Body of pancreas (tissue), 4 donors: ENCODE measurements at regions not wholly inside any gene's neighbourhood (a gene's known extent, or its start where the extent isn't known, plus 50 kb on each side); places are given as distances from the start of the nearest gene placed in this dataset.

Experiments used
- ATAC-seq: fragments of 150-250 bp; one replicate; pipeline ENCODE4 v1.9.1; 2016
- DNase-seq, 4 donors: peaks; one replicate each; pipeline ENCODE4 v3.0.0-alpha.2; 2019
- H3K27ac ChIP-seq, 4 donors: fragments of 200-600 bp; sonication (generic); 1 replicate in 3 of 4; 2 replicates in 1 of 4; pipeline versions ENCODE4 v1.5.1 to v1.6.1; 2016 to 2019; ENCODE audit warnings: mild to moderate bottlenecking in 1 of 4, mixed read lengths in 1 of 4, moderate library complexity in 1 of 4
- H3K27me3 ChIP-seq, 2 donors: fragments of 200-600 bp; sonication (generic); one replicate each; pipeline ENCODE4 v1.6.0; 2016; ENCODE audit warnings: mild to moderate bottlenecking in 1 of 2
- H3K36me3 ChIP-seq, 2 donors: fragments of 200-600 bp; sonication (generic); replicated peaks in 1 of 2; 2 replicates each; pipeline ENCODE4 v1.5.1; 2016; ENCODE audit warnings: low read depth in 2 of 2; ENCODE audit not compliant: insufficient read depth in 1 of 2
- H3K4me1 ChIP-seq: fragments of 200-600 bp; sonication (generic); one replicate; pipeline ENCODE4 v1.6.0; 2016
- H3K4me3 ChIP-seq, 2 donors: fragments of 200-600 bp; sonication (generic); 1 replicate in 1 of 2; 2 replicates in 1 of 2; pipeline ENCODE4 v1.5.1; 2016 to 2019
- H3K9me3 ChIP-seq, 3 donors: fragments of 200-600 bp; sonication (generic); 1 replicate in 2 of 3; 2 replicates in 1 of 3; pipeline ENCODE4 v1.5.1; 2016
- CTCF ChIP-seq, 7 experiments: fragments of 450-650 bp in 4 of 7; fragments of 200-600 bp in 3 of 7; sonication (generic) in 3 of 7; IDR thresholded peaks; one replicate each; pipeline ENCODE4 v1.5.1; 2016 to 2019; ENCODE audit warnings: antibody characterized with exemption in 7 of 7
- POLR2A ChIP-seq, 3 donors: fragments of 450-650 bp; IDR thresholded peaks; one replicate each; pipeline ENCODE4 v1.6.1; 2016; ENCODE audit warnings: antibody characterized with exemption in 3 of 3, mild to moderate bottlenecking in 2 of 3
- WGBS, 2 donors: methylation state at CpG; one replicate each; pipeline ENCODE4 v1.1.5; 2017; 5-methylcytosine and 5-hydroxymethylcytosine counted together
- intact Hi-C: fragments of 100-400 bp; cut with DNase I; formaldehyde crosslinking; loops from one replicate; pipeline ENCODE4 v1.15.1; 2023

GRCh38 chr1:38444770-38445442 is 398.3 kb upstream of the POU3F1 start:
- Histone ChIP-seq H3K27me3 (no peaks in the 10 kb centered on the region), H3K4me3 (no peak overlapping the region), H3K4me1 (no peaks in the 10 kb centered on the region), H3K9me3 (no peaks in the 10 kb centered on the region), H3K27ac (no peak overlapping the region), H3K36me3 (no peaks in the 10 kb centered on the region)
- TF ChIP-seq POLR2A (IDR thresholded peaks at IDR 0.05) (no peak), CTCF (IDR thresholded peaks at IDR 0.05) (no peak)
- intact Hi-C loops = no loop called here
- ATAC-seq = no peak
- WGBS, 2 donors = 17 to 19% methylated on average over 9 to 16 of the region's 16 CpGs
- no peak for DNase-seq

GRCh38 chr1:38444311-38444710 is 397.7 kb upstream of the POU3F1 start:
- intact Hi-C loops = no loop called here
- Histone ChIP-seq H3K4me1 (no peaks in the 10 kb centered on the region), H3K4me3 (no peak overlapping the region), H3K9me3 (no peaks in the 10 kb centered on the region), H3K36me3 (no peaks in the 10 kb centered on the region), H3K27me3 (no peaks in the 10 kb centered on the region), H3K27ac (no peak overlapping the region)
- ATAC-seq (no peak), DNase-seq (no peak)
- TF ChIP-seq POLR2A (IDR thresholded peaks at IDR 0.05) = no peak
- no peak for TF ChIP-seq CTCF (IDR thresholded peaks at IDR 0.05)
- 51 to 53% methylated on average over 4 of the region's 4 CpGs for WGBS, 2 donors

- Histone ChIP-seq H3K36me3 (no peaks in the 10 kb centered on the region), H3K4me3 (no peak overlapping the region), H3K27me3 (no peaks in the 10 kb centered on the region), H3K27ac (no peak overlapping the region), H3K4me1 (no peaks in the 10 kb centered on the region), H3K9me3 (no peaks in the 10 kb centered on the region)
- TF ChIP-seq CTCF (IDR thresholded peaks at IDR 0.05) (no peak), POLR2A (IDR thresholded peaks at IDR 0.05) (no peak)
- ATAC-seq (no peak), DNase-seq (no peak)
- intact Hi-C loops = no loop called here
Observed at GRCh38 chr1:38440402-38440801, 393.8 kb upstream of the POU3F1 start.

- TF ChIP-seq CTCF (IDR thresholded peaks at IDR 0.05) = no peak
- Histone ChIP-seq H3K27me3 (no peaks in the 10 kb centered on the region), H3K36me3 (no peaks in the 10 kb centered on the region), H3K9me3 (no peaks in the 10 kb centered on the region), H3K4me3 (no peak overlapping the region), H3K27ac (no peak overlapping the region), H3K4me1 (no peaks in the 10 kb centered on the region)
- 51 to 52% methylated on average over 4 of the region's 4 CpGs for WGBS, 2 donors
- no peak for ATAC-seq
- no peak for DNase-seq
- intact Hi-C loops = no loop called here
Observed at GRCh38 chr1:38436749-38437148, 390.2 kb upstream of the POU3F1 start.

GRCh38 chr1:38436006-38436405 is 389.4 kb upstream of the POU3F1 start:
- no peaks in the 10 kb centered on the region for H3K9me3 ChIP-seq
- DNase-seq (no peak), ATAC-seq (no peak)
- H3K27me3 ChIP-seq = no peaks in the 10 kb centered on the region
- H3K4me1 ChIP-seq = no peaks in the 10 kb centered on the region
- no peak overlapping the region for H3K27ac ChIP-seq
- no peak for TF ChIP-seq POLR2A (IDR thresholded peaks at IDR 0.05)
- no peak for TF ChIP-seq CTCF (IDR thresholded peaks at IDR 0.05)
- WGBS, 2 donors = 65 to 73% methylated on average over 9 of the region's 9 CpGs
- intact Hi-C loops = no loop called here
- no peaks in the 10 kb centered on the region for H3K36me3 ChIP-seq
- no peak overlapping the region for H3K4me3 ChIP-seq
